HG03139 (cell line): ENCODE measurements at regions not wholly inside any gene's neighbourhood (a gene's known extent, or its start where the extent isn't known, plus 50 kb on each side); places are given as distances from the start of the nearest gene placed in this dataset.

Experiments used
- ATAC-seq: cut with Tn5 transposase; IDR thresholded peaks from one replicate; pipeline ENCODE4 v1.9.1; 2021; ENCODE audit not compliant: unreplicated experiment

DNA sequence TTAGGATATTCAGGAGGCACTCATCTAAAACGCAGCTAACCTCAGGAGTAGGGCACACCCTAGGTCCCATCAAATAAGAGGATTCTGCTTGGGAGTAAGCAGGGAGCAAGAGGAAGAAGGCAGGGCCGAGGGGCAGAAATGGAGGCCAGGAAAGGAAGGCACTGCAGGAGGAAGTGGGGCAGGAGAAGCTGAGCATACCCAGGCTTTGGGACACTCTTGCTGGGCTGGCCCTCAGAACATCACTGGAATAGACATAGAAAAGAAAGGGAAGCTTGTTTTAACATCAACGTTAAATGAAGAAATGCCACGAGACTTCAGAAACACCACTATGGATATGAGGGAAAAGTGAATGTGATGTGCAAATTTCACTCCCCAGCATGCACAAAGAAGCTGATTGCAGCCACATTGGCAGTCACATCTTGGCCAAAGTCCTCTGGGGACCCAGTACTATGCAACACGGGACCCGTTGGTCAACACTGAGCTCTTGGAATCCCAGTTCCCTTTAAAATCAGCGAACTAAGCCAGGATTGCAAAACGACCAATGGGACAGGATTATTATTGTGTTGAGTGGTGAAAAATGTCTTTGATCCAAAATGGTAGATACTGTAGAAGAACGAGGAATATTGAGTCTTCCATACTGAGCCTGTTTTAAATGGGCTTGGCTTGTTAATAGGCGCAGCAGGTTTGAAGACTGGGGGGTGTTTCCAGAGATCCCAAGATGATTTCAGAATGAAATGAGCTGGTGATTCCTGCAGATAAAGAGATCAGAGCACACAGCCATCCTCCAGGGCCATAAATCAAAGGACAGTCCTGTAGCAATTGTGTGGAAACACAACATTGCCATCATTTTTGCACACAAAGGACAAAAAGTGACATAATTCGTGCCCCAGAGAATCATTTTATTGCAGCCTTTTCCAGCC lies 152.4 kb downstream of the TOMM20 start:
- ATAC-seq, result no peak

DNA sequence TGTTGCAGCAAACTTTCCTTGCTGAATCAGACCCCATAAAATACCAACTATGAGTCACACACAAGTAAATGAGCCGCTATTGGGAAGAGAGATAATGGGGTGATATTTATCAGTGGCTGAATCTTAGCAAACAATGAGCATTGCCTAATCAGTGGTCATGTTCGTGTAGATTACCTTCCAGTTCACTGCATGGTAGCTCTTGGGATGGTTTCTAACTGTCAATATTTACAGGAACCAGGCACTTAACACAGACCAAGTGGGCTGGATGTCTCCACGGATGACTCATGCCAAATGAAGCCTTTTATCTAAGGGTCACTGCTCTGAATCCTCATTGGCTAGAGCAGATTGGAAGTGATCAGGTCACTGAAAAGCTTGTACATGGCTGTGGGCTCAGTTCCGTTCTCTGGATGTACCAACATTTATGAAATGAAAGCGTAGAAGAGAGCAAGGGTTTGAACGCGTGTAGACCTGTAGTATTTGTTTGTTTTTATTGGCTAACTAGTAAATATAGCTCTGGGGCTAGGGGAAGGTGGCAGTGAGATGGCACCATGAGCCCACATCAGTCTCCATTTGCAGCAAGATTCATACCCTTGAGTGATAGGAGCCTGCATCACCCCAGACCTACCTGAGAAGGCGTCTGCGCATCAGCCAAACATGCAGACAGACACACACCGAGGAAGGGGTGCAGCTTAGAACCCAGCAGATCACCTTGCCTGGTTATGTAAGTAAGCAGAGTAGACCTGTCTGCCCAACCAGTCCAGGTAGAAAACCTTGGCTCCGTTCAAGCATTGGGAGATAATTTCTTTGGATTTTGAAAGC lies 153.3 kb downstream of the TOMM20 start:
- no peak for ATAC-seq

DNA sequence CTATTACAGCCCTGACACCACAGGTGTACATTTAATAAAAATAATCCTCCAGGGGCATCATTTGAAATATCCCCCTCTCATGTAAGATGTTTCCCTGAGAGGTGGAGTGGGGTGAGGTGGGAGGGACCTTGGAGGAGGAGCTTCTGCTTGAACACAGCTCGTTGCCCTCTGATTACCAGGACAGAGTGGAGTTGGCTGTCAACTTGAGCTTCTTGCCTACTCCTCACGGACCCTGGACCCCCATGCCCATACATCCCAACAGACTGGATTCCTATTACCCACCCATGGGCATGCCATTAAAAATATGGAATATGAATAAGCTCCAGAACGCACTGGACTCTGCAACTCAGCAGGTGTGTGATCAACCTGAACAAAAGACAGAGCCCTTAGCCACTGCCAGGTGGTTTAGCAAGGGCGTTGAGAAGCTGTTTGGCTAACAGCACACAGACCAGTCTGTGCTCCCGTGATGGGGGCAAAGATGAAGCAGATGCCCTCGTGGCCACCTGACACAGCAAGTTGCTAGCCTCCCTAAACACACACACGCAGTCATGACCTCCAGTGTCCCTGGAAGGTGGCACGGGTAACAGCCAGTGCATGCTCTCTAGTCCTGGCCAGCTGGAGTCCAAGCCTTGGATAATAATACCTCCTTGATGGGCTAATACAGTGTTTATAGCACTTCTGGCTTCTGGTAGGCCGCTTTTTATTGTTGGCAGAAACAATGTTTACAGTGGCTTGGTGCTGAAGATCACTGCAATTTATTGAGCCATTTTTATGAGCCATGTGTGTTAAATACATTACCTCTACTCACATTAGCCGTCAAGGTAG lies 155.0 kb downstream of the TOMM20 start:
- no peak for ATAC-seq

DNA sequence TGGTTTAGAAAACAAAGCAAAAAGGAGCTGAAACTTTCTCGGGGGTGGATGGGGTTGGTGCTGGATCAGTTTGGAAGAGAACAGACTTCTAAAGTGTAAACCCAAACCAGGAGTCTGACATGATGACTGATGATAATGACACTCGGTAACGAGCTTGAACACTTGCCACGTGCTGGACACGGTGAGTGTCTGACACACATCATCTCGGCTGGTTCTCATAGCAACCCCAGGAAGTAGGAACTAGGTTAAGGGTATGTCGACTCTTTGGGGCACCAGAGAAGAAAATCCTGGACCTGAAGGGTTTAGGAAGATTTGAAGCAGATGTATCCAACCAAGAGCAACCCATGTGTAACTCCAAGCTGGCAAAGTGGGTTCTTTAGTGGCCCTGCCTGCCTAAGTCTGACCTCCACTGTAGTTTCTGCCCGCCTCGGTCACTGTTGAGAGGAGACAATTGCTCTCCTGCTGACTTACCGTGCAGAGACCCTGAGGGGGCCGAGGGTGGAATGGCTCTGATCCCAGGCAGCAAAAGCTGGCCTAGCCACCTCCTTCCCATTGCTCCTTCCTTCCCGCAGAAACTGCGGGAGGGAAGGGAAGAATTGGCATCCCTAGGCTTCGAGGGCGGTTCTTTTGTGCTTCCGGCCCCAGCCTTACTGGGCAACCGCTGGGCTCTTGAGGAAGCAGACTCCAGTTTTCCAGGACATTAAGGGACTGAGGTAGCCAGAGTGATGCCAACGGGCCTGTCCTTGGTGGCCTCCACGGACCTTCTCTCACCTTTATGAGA lies 156.0 kb downstream of the TOMM20 start:
- no peak for ATAC-seq

DNA sequence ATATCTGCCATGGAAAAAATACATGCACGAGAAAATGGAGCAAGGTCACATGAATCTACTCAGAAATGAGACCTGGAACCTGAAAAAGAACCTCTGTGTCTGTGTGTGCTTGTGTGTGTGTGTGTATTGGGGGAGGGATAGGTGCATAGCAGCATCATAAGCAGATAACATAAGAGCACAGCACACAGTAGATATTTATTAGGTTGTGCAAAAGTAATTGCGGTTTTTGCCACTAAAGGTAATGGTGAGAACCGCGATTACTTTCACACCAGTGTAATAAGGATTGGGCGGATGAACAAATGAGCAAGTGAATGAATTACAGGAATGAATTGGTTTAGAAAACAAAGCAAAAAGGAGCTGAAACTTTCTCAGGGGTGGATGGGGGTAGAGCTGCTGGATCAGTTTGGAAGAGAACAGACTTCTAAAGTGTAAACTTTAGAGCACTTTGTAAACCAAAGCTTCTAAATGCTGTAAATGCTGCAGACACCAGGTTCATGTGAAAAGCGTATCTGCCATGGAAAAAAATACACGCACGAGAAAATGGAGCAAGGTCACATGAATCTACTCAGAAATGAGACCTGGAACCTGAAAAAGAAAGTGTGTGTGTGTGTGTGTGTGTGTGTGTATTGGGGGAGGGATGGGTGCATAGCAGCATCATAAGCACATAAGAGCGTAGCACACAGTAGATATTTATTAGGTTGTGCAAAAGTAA lies 156.9 kb downstream of the TOMM20 start:
- ATAC-seq, result no peak

DNA sequence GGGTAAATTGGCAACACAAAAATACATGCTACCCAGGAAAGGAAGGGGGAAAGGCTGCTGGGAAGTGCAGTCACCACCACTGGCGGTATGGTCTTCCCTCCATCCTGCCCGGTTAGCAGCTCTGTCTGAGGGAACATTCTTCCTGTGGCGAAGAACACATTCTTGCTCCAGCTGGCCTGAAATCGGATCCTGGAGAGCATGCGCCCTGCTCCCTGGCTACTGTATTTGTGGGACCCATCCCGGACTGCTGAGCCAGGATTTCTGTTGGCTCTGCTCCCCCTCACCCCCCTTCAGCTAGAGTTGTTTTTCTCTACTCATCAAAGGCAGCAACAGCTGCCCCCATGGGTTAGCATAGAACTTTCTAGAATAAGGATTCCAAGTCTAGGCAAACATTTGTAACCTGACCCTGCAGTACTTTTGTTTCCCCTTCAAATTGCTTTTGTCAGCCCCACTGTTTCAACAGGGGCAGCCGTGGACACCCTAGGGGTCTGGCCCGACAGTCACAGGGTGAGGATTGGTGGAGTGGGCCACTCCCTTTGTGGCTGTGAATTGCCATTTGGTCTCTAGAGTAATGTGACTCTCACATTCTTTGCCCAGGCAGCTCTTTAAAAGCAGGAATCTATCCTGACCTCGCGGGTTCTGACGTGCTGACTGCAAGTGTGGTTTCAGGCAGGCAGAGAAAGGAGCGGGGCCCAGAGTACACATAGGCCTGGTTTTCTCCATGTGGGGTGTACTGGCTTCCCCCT lies 157.7 kb downstream of the TOMM20 start:
- ATAC-seq, result no peak

DNA sequence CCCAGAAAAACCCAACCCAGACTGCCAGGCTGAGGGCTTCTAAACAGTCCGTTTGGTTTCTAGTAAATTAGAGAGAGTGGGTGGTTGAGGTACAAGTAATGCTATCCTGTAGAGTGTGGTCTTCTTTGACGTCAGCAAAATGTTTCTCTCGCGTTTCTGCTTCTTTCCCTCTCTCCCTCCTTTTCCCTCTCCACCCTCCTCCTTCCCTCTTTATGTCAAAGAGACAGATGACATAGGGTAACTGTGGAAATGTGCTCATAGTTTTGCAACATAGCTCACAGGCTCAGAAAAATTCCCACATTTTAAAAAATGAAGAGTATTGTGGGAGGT lies 158.3 kb downstream of the TOMM20 start:
- no peak for ATAC-seq

DNA sequence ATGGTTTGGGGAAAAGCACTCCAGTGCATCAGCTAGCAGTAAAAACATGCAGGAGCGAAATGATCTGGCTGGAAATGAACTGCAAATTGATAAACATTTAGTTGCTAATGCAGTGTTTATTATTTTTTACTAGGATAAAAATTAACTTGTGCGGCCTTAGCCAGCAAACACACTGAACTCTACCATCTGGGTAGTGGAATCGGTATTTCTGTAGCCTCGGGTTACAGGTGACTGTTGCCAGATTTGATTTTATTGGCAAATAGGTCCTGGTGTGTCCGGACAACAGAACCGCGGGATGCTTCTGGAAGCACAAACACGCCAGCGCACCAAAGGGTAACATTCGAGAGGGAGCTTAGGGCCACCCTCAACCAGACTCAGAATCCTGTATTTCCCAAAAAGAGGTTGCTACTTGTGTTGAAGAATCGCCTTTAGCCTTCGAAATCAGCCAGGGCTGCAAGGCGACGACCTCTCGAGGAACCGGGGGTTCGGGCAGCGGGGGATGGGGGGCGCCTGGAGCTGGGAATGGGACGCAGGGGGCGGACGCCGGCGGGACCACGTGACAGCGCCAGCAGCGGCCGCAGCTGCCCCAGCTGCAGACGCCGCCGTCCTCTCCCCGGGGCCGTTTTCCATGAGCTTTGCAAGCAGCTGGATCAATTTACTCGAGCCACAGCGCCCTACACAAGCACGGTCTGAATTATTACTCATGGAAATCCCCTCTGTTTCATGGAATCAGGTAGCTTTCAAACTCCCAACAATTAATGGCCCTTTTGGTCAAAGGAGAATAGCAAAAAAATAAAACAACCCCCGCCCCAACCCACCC lies 158.8 kb downstream of the TOMM20 start:
- ATAC-seq, result no peak

DNA sequence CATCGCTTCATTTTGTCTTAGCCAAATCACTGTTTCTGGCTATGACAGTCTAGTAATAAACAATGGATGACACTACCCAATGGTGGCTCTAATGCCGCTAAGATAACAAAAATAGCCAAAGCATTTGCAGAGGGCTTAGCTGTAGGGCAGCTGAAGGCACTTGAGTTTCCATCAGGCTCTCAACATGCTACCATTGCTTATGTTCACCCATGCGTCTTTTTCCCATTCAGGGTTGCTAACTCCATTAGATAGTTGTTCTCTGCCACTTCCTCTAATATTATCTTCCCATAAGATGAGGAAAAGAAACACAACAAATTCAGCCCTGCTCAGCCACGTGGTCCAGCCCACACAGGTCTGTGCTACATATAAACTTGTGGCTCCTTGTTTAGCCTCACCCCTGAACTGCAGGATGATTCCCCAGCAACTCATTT lies 159.6 kb downstream of the TOMM20 start:
- ATAC-seq, result no peak

DNA sequence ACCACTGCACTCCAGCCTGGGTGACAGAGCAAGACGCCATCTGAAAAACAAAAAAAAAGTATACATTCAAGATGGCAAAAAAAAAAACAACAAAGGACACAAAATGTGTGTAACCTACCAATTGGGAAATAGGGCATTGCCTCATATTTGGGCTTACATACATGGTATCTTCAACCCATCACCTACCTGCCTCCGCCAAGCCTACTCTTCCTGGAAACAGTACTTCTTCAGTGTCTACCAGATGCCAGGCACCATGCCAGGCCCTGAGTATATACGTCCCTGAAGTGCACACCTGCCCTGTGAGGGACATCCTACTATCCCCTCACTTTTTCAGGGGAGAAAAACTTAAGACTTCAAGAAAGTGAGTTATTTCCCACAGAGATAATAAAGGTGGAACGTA lies 160.2 kb downstream of the TOMM20 start:
- no peak for ATAC-seq

DNA sequence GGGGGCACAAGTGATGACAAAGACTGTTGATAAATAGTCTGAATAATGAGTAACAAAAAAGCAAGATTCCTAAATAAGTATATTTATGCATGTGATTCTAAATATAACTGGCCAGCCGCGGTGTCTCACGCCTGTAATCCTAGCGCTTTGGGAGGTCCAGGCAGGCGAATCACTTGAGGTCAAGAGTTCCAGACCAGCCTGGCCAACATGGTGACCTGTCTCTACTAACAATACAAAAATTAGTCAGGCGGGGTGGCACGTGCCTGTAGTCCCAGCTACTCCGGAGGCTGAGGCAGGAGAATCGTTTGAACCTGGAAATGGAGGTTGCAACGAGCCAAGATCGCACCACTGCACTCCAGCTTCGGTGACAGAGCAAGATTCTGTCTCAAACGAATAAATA lies 161.5 kb downstream of the TOMM20 start:
- ATAC-seq, result no peak

DNA sequence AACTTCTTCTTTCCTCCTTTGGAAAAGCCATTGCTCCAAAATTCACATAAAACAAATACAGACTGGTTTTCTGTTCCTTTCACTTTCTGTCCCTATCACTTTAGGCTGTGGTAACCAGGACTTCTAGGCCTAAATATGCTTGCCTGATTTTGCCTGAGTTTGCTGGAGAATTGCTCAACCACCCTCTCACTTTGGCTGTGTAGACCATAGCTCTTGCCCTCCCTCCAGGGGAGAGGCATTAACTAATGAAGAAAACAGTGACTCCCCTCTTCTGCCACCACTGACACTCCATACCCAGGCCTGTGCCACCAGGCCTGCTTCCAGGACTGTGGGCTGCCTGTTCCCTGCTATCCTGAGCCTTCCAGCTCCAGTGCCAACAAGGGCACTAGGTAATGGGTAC lies 163.5 kb downstream of the TOMM20 start:
- ATAC-seq, result no peak

DNA sequence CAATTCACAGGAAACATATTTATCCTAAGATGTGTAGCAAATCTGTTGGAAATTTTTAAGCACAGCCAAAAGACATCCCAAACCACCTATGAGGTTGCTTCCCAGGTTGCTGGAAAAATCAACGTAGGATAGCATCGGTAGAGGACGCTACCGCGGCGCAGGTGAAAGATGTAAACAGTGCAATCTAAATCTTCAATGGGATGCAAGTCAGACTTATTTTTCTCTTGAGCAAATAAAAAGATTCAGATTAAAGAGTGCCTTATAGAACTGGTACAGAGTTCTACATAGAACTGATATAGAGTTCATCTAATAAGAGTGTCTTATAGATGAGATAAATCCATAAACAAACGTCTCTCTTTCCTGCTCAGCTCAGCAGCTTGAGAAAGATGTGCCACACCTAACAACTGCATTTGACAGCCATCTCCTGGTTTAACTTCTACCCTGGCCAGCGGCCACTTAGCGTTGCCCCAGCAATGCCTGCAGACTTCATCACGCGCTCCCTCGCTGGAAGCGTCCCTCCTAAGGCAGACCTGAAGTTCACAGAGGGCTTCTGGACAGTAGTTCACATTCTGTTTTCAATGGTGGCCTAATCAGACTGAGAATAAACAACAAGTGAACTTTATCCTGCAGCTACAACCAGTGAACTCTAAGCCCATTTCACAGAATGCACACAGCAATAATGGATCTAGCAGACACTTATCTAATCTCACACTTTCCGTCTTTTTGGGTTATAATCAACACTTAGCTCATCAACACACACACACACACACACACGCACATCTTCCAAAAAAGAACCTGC lies 164.5 kb downstream of the TOMM20 start:
- no peak for ATAC-seq

DNA sequence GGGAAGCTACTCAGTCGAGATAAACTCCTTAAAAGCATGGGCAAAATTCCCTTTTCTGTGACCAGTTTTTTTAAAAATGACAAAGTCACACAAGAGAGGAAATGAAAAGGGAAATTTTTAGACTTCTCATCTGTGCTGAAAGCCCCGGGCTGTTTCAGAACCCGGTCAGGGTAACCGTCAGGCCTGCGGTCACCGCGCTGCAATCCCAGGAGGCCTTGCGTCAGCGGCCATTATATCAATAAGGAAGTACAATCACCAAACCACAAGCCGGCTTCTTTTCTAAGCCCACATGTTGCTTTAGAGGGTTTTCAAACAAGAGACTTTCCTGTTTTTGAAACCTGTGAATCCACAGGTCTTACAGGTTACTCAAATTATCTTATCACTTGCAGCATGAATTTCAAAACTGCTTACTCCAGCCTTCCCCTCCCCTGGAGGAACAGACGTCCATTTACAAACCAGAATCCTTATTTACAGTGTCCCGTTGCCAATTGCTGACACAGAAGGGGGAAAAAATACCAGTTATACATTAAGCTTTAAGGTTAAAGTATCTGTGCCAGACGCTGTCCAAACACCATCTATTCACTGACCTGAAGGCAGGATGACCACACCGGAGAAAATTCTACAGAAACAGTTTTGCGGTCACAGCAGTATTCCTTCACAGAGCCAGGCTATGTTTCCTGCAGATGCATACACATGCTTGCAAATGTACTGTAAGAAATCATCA lies 165.3 kb downstream of the TOMM20 start:
- ATAC-seq, result peak; percentile 81

DNA sequence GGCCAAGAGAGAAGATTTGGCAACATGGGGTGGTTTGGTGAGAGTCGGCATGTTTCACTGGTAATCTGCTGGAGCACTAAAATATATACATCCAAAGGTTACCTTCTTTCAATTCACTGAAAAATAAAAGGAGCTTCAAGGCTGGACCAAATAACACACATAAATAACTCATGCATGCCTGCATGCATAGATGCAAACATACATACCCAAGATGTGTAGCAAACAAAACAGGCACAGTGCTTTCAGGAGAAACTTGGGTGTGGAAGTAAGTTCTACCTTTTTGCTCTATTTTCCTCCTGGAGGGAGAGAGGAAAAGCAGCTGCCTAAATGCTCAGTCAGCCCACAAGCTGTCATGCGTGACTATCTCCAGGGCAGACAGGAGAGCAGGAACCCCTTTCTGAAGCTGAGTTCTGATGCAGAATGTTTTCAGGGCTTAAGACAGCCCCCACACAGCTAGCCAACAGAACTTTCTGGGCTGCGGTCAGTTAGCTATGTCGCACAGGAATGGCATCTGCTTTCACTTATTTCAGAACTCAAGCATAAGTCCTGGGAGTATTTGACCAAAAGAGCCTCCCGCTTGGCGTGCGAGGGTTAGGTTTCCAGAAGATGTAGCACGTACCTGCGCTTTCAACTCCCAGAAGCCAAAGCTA lies 166.2 kb downstream of the TOMM20 start:
- peak; percentile 43 for ATAC-seq
